CD4-positive, alpha-beta T cell treated with Interleukin-6 at 100 ng/mL for 8 hours (primary cell): ENCODE measurements at regions not wholly inside any gene's neighbourhood (a gene's known extent, or its start where the extent isn't known, plus 50 kb on each side); places are given as distances from the start of the nearest gene placed in this dataset.
"Not testable (repeated sequence)": the region's sequence is repeated elsewhere in the genome, so short reads cannot be mapped to it uniquely, and the experiment has no call there.

ENCODE experiments used
- DNase-seq: peaks from one replicate; pipeline ENCODE4 v3.0.0-alpha.2; 2020; ENCODE audit warnings: mixed read lengths, low spot score

- DNase-seq, result no peak
These were observed 252.3 kb downstream of the ABCC12 start for GRCh38 chr16:47903470-47903869.

DNA sequence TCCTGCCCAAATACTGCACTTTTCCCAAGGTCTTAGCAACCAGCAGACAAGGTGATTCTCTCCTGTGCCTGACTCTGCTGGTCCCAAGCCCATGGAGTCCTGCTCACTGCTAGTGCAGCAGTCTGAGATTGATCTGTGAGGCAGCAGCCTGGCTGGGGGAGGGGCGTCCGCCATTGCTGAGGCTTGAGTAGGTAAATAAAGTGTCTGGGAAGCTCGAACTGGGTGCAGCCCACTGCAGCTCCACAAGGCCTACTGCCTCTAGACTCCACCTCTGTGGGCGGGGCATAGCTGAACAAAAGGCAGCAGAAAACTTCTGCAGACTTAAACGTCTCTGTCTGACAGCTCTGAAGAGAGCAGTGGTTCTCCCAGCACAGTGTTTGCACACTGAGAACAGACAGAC, 258.7 kb downstream of the ABCC12 start:
- DNase-seq, result not testable (repeated sequence)

DNA sequence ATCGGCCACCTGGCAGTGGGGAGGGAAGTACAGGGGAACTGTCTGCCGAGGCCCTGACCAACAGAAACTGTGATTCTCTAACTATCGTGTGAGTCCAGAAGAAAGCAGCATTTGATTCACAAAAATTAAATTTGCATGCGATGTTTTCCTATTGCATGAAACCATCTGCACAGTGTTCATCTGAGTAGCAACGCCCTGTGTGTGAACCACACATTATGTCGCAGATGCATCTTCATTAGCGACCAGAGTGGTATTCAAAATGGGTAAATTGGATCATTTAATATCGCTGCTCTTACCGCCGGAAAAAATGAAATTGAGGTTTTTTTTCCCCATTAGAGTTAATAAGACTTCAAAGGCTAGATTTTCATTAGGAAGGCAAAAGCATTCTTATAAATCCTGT, 260.6 kb downstream of the ABCC12 start:
- DNase-seq, result no peak

GRCh38 chr16:47892999-47893398, 262.8 kb downstream of the ABCC12 start:
- DNase-seq, result no peak

DNA sequence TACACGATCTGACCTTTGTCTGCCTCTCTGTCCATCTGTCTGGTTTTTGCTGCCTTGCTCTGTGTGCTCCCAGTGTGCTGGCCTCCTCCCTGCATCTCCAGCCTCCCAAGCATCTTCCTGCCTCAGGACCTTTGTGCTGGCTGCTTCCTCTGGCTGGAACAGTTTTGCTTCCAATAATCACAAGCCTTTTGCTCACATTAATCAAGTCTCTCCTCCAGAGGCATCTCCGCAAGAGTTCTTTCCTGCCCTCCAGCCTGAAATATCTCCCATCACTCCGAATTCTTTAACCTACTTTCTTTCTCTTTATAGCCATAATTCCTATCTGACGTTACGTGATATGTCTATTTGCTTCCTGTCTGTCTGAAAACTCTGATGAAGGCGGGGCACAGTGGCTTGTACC, 267.1 kb downstream of the ABCC12 start:
- DNase-seq, result no peak

- DNase-seq, result no peak
These were observed 267.7 kb downstream of the ABCC12 start for GRCh38 chr16:47888142-47888541.

DNA sequence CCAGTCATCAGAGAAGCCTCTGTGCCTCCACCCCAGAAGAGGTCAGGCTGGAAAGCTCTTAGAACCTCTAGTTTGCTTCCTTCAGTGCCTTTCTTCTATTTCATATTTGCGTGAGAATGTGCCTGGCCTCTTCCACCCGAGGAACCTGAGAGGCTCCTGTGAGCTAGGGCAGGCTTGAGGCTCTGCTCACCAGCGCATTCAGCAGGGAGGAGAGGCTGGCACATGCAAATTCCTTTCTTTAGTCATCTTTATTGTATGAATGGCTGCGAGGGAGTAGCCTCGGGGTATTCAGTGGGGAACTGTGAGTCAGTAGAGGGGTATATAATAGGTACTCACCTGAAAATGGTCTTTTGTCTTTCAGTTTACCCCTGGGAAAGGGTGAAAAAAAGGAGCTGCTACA, 268.3 kb downstream of the ABCC12 start:
- DNase-seq, result no peak

- DNase-seq, result no peak
These were observed 269.0 kb downstream of the ABCC12 start for GRCh38 chr16:47886631-47887415.

- DNase-seq, result no peak
These were observed 269.7 kb downstream of the ABCC12 start for GRCh38 chr16:47886139-47886538.

DNA sequence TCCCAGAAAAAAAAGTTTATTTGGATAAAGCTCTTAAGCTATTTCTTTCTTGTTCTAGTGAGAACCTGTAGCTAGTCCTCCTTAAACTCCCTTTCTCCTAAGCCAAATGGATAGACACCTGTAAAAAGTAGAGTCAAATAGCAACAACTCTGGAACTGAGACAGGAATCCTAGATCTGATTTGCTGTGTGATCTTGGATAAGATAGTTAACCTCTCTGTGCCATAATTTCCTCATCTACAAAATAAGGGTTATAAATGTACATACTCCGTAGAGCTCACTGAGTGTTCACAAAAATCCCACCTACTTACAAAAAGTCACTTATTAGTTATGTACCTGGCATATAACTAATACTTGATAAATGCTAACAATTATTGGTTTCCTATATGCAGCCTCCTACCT, 270.3 kb downstream of the ABCC12 start:
- DNase-seq, result no peak

- DNase-seq, result no peak
These were observed 271.6 kb downstream of the ABCC12 start for GRCh38 chr16:47884116-47884725.

GRCh38 chr16:47881574-47881973, 274.2 kb downstream of the ABCC12 start:
- no peak for DNase-seq

- DNase-seq, result no peak
These were observed 275.1 kb downstream of the ABCC12 start for GRCh38 chr16:47880653-47881052.

GRCh38 chr16:47877166-47877565, 278.6 kb downstream of the ABCC12 start:
- no peak for DNase-seq

GRCh38 chr16:47876511-47876910, 279.3 kb downstream of the ABCC12 start:
- DNase-seq, result no peak

DNA sequence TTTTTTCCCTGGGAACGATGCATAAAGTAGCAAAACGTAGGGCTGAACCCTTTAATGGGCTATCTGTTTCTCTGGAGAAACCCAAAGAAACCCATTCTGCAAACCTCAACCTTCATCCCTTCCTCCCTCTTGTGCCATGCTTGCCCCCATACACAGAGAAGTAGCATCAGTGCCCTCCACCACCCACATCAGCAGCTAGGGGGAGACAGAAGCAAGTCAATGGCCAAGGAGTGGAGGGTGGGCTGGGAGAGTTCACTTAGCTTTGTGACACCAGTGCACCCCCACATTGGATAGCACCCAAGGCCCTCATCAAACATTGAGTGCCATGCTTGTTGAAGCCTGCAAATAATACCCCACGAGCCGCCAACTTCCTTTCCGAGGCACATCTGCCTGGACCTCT, 282.4 kb downstream of the ABCC12 start:
- DNase-seq, result no peak

- no peak for DNase-seq
These were observed 283.6 kb downstream of the ABCC12 start for GRCh38 chr16:47872225-47872624.

DNA sequence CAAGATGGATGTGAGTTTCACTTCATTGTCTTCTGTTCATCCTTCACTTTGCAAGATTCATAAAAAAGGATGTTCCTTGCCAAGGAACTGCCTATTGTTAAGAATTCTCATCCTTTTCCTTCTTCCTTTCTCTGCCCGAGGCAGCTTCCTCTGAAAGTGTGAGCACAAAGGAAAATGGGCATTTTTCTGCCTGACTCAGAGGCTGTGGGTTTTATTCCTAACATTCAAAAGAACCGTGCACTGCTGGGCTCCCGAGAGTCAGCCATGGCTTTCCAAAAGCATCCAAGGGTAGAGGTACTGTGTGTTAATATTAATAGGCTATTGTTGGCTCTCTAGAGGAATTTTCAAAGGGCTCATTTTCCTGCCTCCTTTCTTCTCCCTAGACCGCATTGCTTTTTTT, 289.4 kb downstream of the ABCC12 start:
- no peak for DNase-seq

DNA sequence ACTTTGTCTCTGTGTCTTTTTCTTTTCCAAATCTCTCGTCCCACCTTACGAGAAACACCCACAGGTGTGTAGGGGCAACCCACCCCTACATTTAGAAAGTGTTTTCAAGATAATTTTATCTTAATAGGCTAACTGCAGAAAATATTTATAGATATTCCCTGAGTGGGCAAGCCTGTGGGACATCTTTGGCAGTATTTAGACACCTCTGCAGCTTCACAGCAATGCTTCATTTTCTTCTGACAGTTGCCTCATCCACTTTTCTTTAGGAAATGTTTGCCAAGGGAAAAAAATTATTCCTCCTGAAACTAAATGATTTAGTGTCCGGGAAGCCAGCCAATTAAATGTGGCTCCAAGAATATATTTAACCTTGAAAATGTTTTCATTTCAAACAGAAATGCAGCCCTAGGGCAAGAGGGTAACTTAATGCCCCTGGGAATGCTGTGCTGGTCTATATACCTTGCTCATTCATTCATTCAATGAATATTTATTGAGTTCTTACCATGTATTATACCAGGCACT, 290.4 kb downstream of the ABCC12 start:
- DNase-seq, result no peak

GRCh38 chr16:47864262-47864661, 291.5 kb downstream of the ABCC12 start:
- not testable (repeated sequence) for DNase-seq

GRCh38 chr16:47861999-47862398, 293.8 kb downstream of the ABCC12 start:
- no peak for DNase-seq

- no peak for DNase-seq
These were observed 297.3 kb downstream of the ABCC12 start for GRCh38 chr16:47858333-47858982.

- DNase-seq, result no peak
These were observed 300.4 kb downstream of the ABCC12 start for GRCh38 chr16:47855431-47855830.
